ENCODE measurements at regions not wholly inside any gene's neighbourhood (a gene's known extent, or its start where the extent isn't known, plus 50 kb on each side); places are given as distances from the start of the nearest gene placed in this dataset.
"Not testable (repeated sequence)": the region's sequence is repeated elsewhere in the genome, so short reads cannot be mapped to it uniquely, and the experiment has no call there.

DNA sequence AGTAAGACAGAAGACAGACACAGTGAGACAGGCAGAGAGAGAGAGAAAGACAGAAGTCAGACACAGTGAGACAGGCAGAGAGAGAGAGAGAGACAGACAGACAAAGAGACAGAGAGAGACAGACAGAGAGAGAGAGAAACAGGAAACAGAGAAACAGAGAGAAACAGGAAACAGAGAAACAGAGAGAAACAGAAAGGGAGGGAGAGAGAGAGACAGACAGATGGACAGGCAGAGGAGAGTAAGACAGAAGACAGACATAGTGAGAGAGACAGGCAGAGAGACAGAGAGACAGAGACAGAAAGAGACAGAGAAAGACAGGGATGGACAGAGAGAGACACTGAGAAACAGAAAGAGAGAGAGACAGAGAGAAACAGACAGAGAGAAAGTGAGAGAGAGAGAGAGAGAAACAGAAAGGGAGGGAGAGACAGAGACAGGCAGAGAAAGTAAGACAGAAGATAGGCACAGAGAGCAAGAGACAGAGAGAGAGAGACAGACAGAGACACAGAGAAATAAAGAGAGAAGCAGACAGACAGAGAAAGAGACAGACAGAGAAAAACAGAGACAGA, 109.3 kb upstream of the ANKRD30BL start:
- ATAC-seq: no peak
- intact Hi-C loops (cut with micrococcal nuclease): no loop called here
- no peak for DNase-seq

DNA sequence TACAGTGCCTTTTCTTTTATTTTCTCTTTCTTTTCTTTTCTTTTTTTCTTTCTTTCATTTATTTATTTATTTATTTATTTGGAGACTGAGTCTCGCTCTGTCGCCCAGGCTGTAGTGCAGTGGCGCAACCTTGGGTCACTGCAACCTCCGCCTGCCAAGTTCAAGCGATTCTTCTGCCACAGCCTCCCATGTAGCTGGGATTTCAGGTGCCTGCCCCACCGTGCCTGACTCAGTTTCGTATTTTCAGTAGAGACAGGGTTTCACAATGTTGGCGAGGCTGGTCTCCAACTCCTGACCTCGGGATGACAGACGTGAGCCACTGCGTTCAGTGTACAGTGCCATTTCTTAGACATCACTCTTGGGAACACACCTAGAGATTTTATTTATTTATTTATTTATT, 110.0 kb upstream of the ANKRD30BL start:
- intact Hi-C loops (cut with micrococcal nuclease); DNase-seq; ATAC-seq: not testable (repeated sequence)

DNA sequence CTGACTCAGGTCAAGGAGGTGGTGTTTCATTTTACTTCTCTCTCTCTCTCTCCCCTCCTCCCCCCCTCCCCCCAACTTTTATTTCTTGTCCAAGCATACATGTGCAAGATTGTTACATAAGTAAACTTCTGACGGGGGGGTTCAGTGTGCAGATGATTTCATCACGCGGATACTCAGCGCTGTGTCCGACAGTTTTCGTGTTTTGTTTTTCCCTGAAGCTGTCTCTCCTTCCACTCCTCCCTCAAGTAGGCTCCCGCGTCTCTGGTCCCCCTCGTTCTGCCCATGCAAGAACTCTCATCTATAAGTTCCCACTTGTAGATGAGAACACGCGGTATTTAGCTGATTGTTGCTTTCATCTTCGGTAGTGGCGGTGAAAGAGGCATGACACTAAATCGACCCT, 111.0 kb upstream of the ANKRD30BL start:
- intact Hi-C loops (cut with micrococcal nuclease): no loop called here
- DNase-seq (no peak), ATAC-seq (no peak)

DNA sequence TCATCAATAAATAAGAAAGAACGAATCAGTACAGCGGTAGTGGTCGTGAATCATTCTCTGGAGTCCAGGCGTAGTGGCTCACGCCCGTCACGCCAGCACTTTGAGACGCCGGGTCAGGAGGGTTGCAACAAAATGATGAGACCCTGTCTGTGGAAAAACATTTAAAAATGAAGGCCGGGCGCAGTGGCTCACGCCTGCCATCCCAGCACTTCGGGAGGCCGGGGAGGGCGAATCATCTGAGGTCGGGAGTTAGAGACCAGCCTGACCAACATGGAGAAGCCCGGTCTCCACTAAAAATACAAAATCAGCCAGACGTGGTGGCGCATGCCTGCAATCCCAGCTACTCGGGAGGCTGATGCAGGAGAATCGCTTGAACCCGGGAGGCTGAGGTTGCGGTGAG, 111.8 kb upstream of the ANKRD30BL start:
- DNase-seq; ATAC-seq; intact Hi-C loops (cut with micrococcal nuclease): not testable (repeated sequence)

DNA sequence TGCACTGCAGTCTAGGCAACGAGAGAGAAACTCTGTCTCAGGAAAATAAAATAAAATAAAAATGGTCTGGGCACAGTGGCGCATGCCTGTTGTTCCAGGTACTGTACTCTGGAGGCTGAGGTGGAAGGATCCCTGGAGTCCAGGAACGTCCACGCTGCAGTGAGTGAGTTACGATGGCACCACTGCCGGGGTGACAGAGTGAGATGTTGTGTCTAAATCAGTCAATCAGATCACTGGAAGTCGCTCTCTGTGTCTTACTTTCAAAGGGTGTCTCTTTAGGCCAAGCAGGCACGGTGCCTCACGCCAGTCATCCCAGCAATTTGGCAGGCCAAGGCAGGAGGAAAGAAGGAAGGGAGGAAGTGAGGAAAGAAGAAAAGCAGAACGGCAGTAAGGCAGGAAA, 112.2 kb upstream of the ANKRD30BL start:
- intact Hi-C loops (cut with micrococcal nuclease): no loop called here
- DNase-seq: no peak
- ATAC-seq: no peak

DNA sequence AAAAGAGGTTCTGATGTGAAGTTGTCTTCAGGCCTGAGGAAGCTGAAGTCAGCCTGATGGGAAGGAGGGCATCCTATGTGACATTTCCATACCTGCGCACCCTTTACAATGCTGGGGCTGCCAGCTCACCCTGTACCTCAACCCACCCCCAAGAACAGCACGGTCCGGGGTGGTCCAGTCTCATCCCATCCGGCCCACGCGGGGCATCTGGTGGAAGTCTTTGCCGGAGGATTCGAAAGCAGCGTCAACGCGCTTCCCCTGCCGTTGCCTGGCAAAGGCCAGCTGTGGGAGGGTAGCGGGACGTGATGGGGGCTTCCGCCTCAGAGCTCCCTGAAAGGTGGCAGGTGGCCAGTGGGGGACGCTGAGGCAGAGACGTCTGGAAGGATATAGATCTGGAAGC, 113.6 kb upstream of the ANKRD30BL start:
- intact Hi-C loops (cut with micrococcal nuclease): no loop called here
- DNase-seq: no peak
- ATAC-seq: no peak

DNA sequence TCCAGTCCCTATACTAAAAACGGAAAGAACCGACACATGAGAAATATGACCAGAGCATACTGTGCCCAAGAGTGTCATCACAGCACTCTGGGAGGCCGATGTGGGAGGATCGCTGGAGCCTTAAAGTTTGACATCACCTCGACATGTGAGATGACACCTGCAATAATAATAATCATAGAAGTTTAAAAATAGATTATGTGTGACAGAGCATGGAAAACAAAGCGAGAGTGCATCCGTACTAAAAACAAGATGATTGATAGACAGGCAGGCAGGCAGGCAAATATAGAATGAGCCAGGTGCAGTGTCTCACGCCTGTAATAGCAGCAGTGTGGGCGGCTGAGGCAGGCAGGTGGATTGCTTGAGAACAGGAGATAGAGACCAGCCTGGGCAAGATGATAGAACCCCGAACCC, 114.8 kb upstream of the ANKRD30BL start:
- intact Hi-C loops (cut with micrococcal nuclease): no loop called here
- no peak for DNase-seq
- no peak for ATAC-seq

DNA sequence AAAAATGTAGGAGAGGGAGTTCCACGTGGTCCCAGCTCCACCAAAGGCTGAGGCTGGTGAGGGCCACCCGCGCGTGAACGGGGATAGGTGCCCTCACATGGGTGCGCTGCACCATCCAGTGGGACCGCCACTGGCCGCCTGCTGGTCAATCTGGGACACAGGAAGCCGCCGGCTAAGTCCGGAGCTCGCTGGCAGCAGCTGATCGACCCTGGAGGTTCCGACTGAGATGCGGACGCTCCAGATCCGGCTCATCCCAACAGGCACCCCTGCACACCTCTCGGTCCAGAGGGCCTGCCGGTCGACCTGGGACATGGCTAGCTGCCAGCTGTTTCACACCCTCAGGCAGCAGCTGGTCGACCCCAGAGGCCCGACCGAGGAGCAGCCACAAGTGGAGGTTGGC, 116.5 kb upstream of the ANKRD30BL start:
- no peak for DNase-seq
- ATAC-seq: no peak
- intact Hi-C loops (cut with micrococcal nuclease): no loop called here

DNA sequence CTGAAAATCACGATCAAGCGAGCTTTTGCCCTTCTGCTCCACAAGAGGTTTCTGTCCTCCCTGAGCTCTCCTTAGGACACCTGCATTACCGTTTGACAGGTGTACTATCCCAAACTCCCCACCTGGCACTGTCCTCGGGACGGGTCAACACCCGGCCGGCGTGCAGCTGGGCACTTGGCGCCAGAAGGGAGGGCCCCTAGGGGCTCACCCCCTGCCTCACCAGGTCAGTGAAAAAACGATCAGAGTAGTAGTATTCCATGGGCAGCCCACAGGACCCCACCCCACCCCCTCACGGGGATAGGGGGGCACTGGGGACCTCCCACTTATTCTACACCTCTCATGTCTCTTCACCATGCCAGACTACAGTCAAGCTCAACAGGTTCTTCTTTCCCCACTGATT, 117.6 kb upstream of the ANKRD30BL start:
- intact Hi-C loops (cut with micrococcal nuclease): no loop called here
- no peak for ATAC-seq
- DNase-seq: no peak

DNA sequence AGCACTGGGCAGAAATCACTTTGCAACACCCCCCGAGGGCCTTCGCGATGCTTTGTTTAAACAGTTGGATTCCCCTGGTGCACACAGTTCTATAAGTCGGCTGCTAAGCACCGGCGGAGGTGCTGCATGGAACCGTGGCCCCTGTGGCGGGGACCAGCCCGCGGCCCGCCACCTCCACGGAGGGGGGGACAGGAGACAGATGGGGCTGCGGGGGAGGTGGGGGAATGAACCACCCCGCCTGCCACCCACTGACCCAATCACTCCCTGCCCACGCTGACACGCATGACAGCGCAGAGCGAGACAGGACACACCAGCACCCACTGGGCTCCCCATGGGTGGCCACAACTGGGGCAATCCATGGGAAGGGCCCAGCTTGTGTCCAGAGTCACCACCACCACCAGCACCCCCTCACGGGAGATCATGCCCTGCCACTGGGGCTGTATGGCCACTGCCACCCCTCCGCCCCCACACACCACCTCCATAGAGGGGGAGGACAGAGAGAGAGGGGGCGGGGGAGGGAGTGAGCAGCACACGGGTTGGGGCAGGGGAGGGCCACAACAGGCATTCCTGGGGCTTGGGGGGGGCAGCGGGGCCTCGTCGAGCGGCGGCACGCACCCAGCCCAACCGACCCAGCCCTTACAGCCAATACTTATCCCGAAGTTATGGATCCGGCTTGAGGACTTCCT, 118.3 kb upstream of the ANKRD30BL start:
- no peak for ATAC-seq
- intact Hi-C loops (cut with micrococcal nuclease): no loop called here
- no peak for DNase-seq

DNA sequence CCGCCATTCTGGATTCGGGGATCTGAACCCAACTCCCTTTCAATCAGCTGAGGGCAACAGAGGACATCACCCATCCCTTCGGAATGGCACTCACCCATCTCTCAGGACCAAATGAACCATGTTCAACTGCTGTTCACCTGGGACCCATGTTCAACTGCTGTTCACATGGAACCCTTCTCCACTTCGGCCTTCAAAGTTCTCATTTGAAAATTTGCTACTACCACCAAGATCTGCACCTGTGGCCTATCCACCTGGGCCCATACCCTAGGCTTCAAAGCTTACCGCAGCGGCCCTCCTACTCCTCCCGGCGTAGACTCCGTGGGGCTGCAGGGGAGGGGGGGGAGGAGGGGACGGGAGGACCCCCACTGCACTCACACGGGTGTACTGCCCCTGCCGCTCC, 119.2 kb upstream of the ANKRD30BL start:
- intact Hi-C loops (cut with micrococcal nuclease): no loop called here
- no peak for DNase-seq
- ATAC-seq: no peak

DNA sequence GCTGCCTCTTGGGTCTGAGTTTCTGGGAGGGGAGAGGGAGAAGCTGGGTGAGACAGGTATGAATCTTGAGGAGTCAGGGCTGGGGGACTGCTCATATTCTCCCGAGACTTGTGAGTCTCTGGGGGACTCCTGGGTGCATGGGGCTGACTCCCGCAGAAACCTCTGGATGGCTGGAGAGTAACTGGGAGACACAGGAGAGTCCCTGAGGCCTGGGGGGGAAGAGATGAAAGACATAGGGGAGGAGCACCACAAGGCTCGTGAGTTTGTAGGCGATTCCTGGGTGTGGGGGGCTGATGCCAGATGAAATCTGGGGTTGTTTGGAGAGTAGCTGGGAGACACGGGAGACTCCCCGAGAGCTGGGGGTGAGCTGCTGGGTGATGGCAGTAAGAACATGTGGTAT, 120.4 kb upstream of the ANKRD30BL start:
- DNase-seq; ATAC-seq; intact Hi-C loops (cut with micrococcal nuclease): not testable (repeated sequence)

DNA sequence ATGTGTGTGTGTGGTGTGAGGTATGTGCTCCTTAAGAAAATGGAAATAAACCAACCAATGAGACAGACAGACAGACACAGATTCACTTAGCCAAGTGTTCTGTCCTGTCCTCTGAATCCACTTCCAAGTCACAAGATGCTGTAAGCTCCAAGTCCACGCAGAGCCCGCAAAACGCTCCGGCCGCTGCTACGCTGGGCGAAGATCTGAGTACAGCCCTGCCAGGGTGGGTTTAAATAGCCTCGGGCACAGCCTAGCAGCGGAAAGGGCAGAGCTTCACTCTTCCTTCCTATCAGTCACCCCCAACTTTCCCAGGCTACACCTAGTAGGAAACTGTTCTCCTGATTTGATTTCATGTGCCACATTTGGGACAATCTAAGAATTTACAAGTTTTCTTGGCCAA, 121.2 kb upstream of the ANKRD30BL start:
- DNase-seq (no peak), ATAC-seq (no peak)
- intact Hi-C loops (cut with micrococcal nuclease): no loop called here

DNA sequence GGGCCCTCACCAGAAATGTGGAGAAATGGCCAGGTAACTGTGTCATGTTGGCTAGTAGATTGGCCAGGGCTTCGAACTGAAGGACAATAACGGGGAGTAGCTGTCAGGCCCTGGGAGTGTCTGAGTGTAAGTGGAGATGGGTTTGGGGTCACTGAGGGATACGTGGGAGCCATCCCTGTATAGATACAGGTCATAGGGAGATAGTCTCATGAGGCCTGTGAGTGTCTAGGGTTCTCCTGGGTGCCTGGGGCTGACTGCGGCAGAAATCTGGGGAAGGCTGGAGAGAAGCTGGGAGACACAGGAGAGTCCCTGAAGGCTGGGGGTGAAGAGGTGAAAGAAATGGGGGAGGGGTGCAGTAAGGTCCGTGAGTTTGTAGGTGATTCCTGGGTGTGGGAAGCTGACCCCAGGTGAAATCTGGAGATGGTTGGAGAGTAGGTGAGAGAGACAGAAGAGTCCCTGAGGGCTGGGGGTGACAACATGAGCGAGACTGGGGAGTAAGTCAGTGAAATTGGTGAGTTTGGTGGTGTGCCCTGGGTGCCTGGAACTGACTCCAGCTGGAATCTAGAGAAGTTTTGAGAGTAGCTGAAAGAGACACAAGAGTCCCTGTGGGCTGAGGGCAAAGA, 124.6 kb upstream of the ANKRD30BL start:
- ATAC-seq; intact Hi-C loops (cut with micrococcal nuclease); DNase-seq: not testable (repeated sequence)

DNA sequence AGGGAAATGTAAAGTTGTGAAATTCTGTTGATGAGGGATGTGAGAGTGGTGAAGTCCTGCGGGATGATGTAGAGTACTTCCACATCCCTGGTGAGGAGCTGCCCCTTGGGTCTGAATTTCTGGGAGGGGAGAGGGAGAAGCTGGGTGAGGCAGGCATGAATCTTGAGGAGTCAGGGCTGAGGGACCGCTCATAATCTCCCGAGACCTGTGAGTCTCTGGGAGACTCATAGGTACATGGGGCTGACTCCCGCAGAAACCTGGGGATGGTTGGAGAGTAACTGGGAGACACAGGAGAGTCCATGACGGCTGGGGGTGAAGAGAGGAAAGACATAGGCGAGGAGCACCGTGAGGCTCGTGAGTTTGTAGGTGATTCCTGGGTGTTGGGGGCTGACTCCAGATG, 126.2 kb upstream of the ANKRD30BL start:
- ATAC-seq; intact Hi-C loops (cut with micrococcal nuclease): not testable (repeated sequence)
- peak; percentile 28 for DNase-seq

DNA sequence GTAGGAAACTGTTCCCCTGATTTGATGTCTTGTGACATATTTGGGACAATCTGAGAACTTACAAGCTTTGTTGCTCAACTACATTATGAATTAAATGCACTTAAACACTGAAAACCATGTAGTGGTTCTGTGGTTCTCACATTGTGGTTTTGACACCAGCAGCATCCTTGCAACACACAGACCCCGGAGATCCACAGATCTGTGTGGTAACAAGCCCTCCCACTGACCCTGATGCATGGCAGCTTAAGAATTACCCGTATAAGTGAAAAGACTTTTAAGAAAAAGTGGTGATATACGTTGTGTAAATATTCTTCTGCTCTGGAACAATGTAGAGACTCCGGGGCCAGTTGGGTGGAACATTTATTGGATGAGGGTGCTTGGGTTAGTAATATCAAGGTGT, 127.4 kb upstream of the ANKRD30BL start:
- intact Hi-C loops (cut with micrococcal nuclease); ATAC-seq; DNase-seq: not testable (repeated sequence)

DNA sequence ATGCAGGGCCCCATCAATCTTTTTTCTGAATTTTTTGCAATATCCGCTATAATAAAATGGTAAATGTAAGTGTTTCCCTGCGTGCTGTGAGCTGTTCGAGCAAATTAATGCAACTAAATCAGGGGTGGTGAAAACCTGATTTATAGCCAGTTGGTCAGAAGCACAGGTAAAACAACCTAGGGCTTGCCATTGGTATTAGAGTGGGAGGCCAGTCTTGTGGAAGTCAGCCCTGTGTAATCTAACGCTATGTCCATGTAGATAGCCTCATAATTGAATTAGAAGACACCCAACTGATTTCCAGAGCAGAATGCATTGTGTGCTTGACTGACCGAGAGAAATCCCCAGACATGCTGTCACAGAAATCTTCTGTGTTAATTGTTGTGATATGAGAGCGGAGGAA, 126.8 kb upstream of the GPR39 start:
- intact Hi-C loops (cut with micrococcal nuclease); DNase-seq; ATAC-seq: not testable (repeated sequence)

DNA sequence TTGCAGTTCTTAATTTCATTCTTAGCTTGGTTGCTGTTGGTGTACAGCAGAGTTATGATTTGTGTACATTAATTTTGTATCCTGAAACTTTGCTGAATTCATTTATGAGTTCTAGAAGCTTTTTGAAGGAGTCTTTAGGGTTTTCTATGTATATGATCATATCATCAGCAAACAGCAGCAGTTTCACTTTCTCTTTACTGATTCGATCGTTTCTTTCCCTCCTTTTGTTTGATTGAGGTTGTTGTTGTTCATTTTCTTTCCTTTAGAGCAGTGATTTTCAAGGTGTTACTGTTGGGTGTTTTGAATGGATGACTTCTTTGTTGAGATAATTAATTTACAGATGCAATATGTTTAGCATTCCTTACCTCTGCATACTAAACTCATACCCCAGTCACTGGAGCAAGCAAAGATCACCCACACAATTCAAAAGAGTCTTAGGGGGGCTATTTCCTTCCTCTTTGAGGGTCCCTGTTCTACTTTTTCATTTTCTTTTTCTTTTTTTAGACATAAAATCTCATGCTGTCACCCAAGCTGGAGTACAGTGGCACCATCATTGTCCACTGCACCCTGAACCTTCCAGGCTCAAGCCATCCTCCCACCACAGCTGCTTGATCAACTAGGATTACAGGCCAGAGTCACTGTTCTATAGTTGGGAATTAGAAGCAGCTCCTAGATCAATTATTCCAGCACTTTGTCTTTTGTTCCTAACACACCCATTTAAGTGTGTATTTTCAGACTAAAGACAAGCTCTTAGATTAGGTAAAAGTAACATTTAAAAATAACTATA, 115.8 kb upstream of the GPR39 start:
- ATAC-seq; DNase-seq; intact Hi-C loops (cut with micrococcal nuclease): not testable (repeated sequence)

DNA sequence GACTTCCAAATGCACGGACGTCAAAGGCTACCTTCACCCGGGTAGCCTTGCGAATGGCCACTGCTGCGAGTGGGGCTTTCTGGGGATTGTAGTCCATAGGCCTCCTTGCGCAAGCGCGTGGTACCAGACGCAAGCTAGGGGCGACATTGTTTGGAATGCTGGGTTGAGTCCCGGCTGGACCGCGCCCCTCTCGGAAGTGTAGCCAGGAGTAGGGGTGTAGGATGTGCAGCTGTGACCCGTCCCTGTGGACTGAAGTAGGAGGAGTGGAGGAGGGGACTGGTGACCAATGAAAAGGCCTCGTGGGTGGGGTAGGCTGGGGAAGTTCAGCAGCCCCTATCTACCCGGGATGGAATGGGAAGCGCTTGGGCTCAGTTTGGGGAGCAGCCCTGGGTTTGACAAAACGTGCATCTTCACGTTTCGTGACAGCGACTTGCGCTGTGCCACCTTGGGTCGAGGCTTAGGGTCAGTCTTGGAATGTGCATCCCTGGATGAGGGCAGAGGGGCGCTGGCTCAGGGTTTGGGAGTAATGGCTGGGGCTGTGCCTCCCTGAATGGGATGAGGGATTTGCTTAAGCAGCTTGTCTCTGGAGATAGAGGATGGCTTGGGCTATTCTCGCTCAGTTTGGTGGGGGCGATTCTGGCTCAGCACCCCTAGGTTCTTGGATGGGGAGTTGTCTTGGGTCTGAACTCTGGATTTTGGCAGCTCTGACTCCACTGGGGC, 111.8 kb upstream of the GPR39 start:
- DNase-seq: peak; percentile 85
- ATAC-seq: peak; percentile 99
- intact Hi-C loops (cut with micrococcal nuclease): not testable (repeated sequence)
